NOMO-1 (cell line): ENCODE measurements at regions not wholly inside any gene's neighbourhood (a gene's known extent, or its start where the extent isn't known, plus 50 kb on each side); places are given as distances from the start of the nearest gene placed in this dataset.
A peak's percentile ranks its signal among the peaks of the same experiment; 100 is the strongest.

Experiments
- DNase-seq, 2 experiments: peaks; one replicate each; lab custom pipeline; 2025; ENCODE audit not compliant: unreplicated experiment in 2 of 2; lab: John Stamatoyannopoulos, UW

DNA sequence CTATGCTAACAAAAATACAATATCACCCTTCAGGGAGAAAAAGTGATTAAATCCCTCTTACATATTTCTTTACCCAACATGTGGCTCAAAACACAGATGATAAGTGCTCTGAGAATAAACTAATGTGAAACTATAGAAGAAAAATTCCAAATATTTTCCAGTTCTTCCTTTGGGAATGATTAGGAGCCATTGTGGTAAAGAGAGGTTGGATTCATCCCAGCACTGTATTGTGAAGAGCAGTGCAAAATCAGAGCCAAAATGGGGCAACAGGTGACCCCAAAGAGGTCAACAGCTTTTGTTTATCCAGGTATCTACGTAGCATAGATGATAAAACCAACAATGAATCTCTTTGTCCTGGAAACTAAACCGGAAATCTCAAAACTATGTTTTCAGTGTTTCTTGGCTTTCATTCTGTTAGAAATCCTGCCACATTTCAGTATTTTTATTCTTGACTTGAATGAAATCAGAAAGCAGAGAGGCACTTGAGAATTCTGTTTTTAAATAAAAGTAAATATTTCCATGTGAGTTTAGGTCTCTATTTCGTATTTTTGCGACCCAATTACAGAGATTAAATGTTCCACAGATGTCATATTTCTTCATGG lies 120.4 kb upstream of the FST start:
- DNase-seq = no peak

DNA sequence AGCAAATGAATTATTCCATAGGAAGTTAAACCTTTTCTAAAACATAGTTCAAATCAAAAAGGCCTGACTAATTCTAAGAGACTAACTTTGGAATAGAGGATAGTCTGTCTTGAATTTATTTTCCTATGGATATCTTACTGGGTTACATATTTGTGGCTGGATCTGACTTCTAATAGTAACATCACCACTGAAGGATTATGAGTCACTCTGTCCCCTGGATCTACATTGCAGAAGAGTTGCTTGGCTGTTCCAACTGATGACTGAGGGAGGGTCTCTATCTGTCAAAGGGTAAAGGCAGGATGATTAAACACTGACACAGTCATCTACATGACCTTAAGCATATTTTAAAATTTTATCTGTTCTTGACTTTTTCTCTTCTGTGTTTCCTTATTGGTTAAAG lies 119.6 kb upstream of the FST start:
- no peak for DNase-seq

- DNase-seq = no peak
Measured at GRCh38 chr5:53361708-53362107, 118.7 kb upstream of the FST start.

GRCh38 chr5:53362521-53362941 lies 117.9 kb upstream of the FST start:
- DNase-seq = no peak

DNA sequence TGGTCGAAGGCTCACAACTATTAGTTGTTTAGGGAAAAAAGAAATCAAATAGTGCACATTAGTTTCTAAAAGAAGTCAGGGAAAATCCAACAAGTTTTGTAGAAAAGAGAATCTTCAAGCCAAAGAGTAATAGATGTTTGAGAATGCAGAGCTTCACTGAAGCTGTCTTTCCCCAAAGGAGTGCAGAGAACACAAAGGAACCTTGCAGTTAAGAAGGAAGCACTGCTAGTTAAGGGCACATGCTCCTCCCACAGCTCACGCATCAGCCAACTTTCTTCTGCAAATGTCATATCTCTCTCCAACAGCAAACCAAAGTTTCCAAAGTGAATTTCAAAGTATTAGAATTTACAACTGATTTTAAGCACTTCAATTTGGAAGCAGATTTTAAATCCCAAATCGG lies 116.4 kb upstream of the FST start:
- no peak for DNase-seq

DNA sequence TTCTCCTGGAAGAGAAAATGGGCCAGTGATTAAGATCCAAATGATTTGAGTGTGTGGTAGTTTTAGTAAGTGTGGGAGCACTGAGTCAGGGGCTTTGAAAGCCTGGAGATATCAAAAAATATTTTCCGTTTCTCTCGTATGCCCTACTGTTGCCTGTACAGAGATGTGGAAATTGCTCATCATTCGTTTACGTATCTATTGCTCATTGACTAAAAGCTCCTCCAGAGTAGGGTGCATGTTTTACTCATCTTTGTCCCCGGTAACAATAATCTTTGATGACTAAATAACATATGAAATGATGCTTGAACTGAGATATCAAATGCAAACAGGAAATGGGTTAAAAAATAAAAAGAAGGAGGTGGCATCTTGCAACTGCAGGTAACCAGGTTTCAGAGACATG lies 114.2 kb upstream of the FST start:
- no peak for DNase-seq

DNA sequence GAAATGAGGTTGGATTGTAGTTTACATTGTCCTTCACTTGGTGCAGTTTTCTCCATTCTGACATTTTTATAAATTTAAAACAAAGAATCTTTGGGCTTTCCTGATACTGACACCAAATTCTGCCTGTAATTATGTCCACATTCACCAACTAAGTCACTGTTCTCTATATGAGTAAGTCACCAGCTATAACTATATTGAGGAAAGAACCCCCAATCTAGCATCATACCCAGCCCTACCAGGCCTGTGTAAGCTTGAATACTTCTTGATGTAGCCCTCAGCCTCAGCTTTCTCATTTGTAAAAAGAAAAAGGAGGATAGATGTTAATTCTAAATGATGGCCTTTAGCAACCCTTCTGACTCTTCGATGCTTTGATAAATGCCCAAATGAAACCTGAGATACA lies 112.7 kb upstream of the FST start:
- no peak for DNase-seq

DNA sequence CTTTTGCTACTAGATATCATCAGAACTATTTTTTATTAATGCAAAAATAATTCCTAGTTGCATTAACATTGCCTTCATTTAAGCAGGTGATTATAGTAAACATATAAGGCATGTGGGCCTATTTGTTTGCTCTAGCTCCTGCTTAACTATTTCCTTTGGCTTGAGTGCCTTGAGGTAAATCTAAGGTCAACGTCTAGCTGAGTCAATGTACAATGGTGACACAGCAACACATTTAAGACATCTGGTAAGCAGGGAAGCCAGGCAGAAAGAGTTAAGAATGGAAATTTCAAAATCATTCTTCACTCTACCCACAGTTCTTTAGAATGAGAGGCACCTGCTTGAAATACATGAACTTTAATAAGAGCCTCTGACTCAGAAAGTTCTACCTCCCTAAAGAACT lies 111.9 kb upstream of the FST start:
- no peak for DNase-seq

- no peak for DNase-seq
Measured at GRCh38 chr5:53368966-53369605, 111.3 kb upstream of the FST start.

DNA sequence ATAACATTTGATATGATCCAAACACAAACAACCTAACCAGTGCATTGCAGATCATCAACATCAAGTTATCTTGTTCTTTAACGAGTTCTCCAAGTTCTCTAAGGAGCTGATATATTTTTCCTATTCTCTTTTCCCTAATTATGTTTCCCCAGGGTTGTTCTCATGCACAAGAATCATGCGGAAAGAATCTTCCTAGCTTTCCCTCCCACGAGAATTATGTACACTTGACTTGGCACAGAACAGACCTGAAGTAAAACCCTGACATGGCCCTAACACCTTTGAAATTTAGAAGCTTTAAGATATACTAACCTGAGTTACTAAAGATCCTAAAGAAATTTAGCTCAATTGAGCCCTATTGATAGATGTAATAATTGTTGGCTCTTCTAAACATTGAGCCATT lies 110.7 kb upstream of the FST start:
- no peak for DNase-seq

- DNase-seq = no peak
Measured at GRCh38 chr5:53373451-53374158, 106.8 kb upstream of the FST start.

DNA sequence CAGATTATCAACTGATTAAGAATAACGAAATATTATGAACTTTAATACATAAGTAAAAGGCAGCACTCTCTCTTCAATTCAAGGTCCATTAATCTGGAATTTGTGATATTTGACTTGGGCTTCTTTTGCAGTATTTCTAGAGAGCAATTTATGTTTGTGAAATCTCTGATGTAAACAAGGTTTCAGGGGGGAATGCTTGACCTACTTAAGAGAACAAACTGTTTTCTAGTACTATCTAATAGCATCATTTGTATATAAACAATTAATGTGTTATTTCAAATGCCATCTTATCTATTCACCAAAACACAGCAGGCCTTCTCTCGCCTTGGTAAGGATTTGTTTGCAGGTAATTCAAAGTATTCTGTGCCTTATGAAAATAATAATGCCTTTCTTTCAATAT lies 103.6 kb upstream of the FST start:
- no peak for DNase-seq

GRCh38 chr5:53378190-53378589 lies 102.2 kb upstream of the FST start:
- DNase-seq = no peak

DNA sequence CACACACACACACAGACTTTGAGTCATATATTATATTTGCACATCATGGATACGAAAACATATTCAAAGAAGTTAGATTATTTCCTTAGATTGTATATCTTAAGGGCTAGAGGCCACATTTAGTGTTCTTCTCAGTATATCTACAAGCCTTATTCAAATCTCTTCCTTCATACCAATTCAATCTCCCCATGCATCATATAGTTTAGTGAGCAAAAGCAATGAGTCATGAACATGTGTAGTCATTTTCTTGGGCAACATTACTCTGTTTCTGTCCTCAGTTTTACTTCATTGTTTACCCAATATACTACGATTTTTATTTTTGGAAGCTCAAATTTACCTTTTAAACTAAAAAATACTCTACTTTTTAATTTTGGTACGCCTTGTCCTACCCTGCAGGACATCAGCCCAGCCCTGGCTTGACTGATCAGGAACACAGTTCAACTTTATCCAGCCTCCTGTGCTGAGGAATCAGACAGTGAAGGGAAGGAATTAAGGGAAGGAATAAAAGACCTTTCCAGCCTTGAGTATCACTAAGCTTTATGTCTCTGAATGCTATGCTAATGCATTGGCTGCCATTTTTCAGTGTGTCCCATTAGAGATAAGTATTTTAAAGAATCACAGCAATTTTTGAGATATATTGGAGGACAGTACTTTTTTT lies 101.7 kb upstream of the FST start:
- no peak for DNase-seq

DNA sequence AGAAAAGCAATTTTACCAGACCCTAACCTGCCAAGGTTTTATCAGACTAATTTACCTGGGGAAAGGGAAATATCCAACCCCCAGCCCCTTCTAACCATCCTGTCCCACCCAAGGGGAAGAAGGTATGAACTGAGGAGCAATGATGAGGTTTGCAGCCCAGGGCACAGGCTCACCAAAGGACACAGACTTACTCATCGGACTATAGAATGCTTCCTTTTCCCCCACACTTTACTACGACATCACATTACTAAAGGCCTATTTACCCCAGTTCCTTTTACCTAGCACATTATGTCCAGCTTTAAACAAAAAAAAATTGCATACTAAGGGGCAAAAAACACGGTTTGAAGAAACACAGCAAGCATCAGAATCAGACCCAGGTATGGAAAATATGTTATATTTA lies 94.1 kb upstream of the FST start:
- no peak for DNase-seq

DNA sequence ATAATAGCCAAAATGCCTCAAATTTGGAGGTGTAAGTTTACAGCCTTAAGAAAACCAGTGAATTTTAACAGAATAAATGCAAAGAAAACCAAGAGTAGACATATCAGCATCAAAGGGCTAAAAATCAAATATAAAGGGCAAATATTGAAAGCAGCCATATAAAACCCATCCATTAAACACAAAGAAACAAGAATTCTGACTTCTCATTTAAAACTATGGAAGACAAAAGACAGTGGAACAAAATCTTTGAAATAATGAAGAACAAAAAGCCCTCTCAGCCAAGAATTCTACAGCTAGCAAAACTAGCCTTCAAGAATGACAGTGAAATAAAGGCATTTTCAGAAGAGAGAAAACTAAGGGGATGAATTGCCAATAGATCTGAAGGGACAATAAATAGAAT lies 91.3 kb upstream of the FST start:
- DNase-seq = no peak

DNA sequence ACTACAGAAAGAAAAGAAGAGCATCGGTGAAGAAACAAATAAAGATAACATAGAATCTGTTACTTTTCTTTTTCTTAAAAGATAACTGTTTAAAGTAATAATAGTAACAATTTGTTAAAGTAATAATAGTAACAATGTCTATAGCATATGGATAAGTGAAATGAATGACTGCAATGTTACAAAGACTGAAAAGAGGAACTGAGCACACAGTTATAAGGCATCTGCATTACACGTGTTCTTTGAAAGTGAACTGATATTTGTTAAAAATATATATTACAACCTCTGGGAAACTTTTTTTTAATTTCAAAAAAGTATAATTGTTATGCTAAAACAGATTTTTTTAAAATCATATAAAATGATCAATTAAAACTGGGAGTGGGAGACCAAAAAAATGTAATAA lies 88.4 kb upstream of the FST start:
- peak in 1 of 2 experiments; percentile 15 for DNase-seq

DNA sequence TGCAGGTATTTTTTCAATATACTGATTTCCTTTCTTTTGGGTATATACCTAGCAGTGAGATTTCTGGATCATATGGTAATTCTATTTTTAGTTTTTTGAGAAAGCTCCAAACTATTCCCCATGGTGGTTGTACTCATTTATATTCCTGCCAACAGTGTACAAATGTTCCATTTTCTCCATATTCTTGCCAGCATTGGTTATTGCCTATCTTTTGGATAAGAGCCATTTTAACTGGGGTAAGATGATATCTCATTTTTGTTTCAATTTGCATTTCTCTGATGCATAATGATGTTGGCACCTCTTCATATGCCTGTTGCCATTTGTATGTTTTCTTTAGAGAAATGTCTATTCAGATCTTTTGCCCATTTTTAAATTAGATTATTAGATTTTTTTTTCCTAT lies 85.6 kb upstream of the FST start:
- no peak for DNase-seq

GRCh38 chr5:53397141-53397757 lies 83.2 kb upstream of the FST start:
- DNase-seq = no peak

- DNase-seq = no peak
Measured at GRCh38 chr5:53397845-53398244, 82.6 kb upstream of the FST start.

DNA sequence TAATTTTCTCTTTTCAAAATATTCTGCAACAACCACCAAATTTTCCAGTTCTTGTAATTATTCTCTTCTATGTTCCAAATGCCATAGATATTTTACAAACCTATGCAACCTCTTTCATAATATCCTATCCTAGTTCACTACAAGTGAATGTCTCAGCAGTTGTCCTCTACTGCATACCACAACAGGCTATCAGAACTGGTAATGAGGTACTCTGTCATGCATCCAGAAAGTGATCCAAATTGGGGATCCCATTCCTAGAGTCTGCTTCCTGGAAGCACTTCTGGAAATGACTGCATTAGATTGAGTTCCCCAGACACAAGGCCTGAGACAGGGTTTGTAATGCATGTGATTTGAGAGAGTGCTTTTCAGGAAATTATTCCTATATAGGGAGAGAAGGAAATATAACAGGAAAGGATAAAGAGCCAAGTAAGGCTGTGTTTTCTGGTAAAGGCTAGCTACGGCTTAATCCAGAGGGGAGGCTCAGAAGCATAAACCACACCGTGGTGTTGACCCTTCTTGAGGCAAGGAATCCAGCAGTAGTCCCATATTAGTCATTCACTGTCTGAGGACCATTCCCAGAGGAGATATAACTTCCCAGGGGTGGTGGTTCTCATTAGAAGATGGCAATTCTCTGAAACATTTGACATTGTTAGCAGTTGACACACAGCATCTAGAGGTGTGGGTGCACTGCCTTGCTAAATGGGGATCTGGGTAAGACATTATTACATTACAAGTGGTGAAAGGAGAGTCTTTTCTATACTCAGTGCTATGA lies 80.3 kb upstream of the FST start:
- DNase-seq = no peak
